Brain microvascular endothelial cell (primary cell): ENCODE measurements at regions not wholly inside any gene's neighbourhood (a gene's known extent, or its start where the extent isn't known, plus 50 kb on each side); places are given as distances from the start of the nearest gene placed in this dataset.

Experiments
- DNase-seq: peaks from one replicate; pipeline ENCODE4 v3.0.0-alpha.2; 2020
- H3K27ac ChIP-seq: fragments of 250-450 bp; sonication (Bioruptor Pico); 2 replicates; pipeline ENCODE4 v1.5.1; 2020; ENCODE audit warnings: mild to moderate bottlenecking, moderate library complexity
- H3K27me3 ChIP-seq: fragments of 250-450 bp; sonication (Bioruptor Pico); replicated peaks from 2 replicates; pipeline ENCODE4 v1.5.1; 2020; ENCODE audit warnings: mild to moderate bottlenecking
- H3K36me3 ChIP-seq: fragments of 250-450 bp; sonication (Bioruptor Pico); replicated peaks from 2 replicates; pipeline ENCODE4 v1.5.1; 2020; ENCODE audit warnings: mild to moderate bottlenecking
- H3K4me3 ChIP-seq: 2 replicates; pipeline ENCODE4 v1.5.1; 2011; ENCODE audit warnings: low read depth, mild to moderate bottlenecking, control low read depth, low read length, moderate library complexity
- CTCF ChIP-seq: IDR thresholded peaks from 2 replicates; pipeline ENCODE4 v1.5.1; 2011; ENCODE audit warnings: low read depth, mild to moderate bottlenecking, moderate library complexity, low read length, control low read depth, inconsistent platforms; ENCODE audit errors: missing control alignments
- in situ Hi-C: cut with HindIII; loops from 2 replicates; pipeline ENCODE4 v1.10.0; 2017; ENCODE audit warnings: low sequenced_read_pairs, low pct_ligation_motif_present

GRCh38 chr5:115686738-115687074 lies 60.9 kb upstream of the TMED7 start:
- Histone ChIP-seq H3K27ac (no peak overlapping the region), H3K4me3 (no peak overlapping the region), H3K27me3 (no peaks in the 10 kb centered on the region), H3K36me3 (no peaks in the 10 kb centered on the region)
- in situ Hi-C loops = no loop called here
- DNase-seq = peak; percentile 12
- TF ChIP-seq CTCF = no peak

DNA sequence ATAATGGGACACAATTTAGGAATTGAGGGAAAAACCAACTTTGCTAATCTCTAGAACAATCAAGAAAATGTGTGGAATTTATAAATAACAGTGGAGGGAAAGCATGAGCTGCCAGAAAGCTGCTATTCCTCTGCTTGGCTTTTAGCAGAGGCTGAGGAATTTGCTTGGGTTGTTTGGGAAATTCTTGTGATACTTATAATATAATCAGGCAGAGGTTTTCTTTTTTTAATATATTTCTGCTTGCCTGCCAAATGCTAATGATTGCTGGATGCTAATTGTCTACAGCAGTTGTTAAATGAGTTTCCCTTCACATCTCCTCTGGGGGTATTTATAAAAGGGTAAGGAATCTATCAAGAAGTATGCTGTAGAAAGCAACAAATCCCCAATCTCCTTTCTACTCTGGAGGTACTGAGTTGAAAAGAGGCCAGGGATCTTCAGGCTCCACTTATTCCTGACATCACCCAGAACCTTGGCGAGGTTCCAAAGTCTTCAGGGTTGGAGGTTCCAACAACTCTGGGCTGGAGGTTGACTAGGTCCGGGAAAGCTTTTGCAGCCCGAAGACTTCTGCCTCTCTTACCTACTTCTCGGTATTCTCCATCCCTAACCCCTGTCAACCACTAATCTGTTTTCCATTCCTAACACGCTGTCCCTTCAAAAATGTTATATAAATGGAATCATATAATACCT lies 60.4 kb upstream of the TMED7 start:
- Histone ChIP-seq H3K4me3 (no peak overlapping the region), H3K27ac (no peak overlapping the region), H3K27me3 (no peaks in the 10 kb centered on the region), H3K36me3 (no peaks in the 10 kb centered on the region)
- DNase-seq = peak; percentile 19
- in situ Hi-C loops = no loop called here
- TF ChIP-seq CTCF = no peak

GRCh38 chr5:115685490-115685889 lies 59.7 kb upstream of the TMED7 start:
- Histone ChIP-seq H3K27ac (no peak overlapping the region), H3K27me3 (no peaks in the 10 kb centered on the region), H3K36me3 (no peaks in the 10 kb centered on the region), H3K4me3 (no peak overlapping the region)
- in situ Hi-C loops = no loop called here
- no peak for DNase-seq
- TF ChIP-seq CTCF = no peak

GRCh38 chr5:115684513-115685037 lies 58.7 kb upstream of the TMED7 start:
- DNase-seq = no peak
- H3K36me3 ChIP-seq = no peaks in the 10 kb centered on the region
- H3K4me3 ChIP-seq = no peak overlapping the region
- no peaks in the 10 kb centered on the region for H3K27me3 ChIP-seq
- H3K27ac ChIP-seq = no peak overlapping the region
- in situ Hi-C loops = no loop called here
- no peak for TF ChIP-seq CTCF

GRCh38 chr5:115683081-115683480 lies 57.2 kb upstream of the TMED7 start:
- no peak for DNase-seq
- in situ Hi-C loops = no loop called here

More at GRCh38 chr5:115683081-115683480, 57.2 kb upstream of the TMED7 start:
- H3K36me3 ChIP-seq = no peaks in the 10 kb centered on the region
- no peaks in the 10 kb centered on the region for H3K27me3 ChIP-seq
- no peak overlapping the region for H3K27ac ChIP-seq
- no peak for TF ChIP-seq CTCF
- no peak overlapping the region for H3K4me3 ChIP-seq
